Left lung (tissue), 4 donors: ENCODE measurements at regions not wholly inside any gene's neighbourhood (a gene's known extent, or its start where the extent isn't known, plus 50 kb on each side); places are given as distances from the start of the nearest gene placed in this dataset.

Experiments used
- ATAC-seq: fragments of 200-7000 bp; cut with Tn5 transposase; one replicate; pipeline ENCODE4 v1.9.1; 2020; ENCODE audit warnings: moderate library complexity
- DNase-seq, 4 donors: peaks; one replicate each; pipeline ENCODE4 v3.0.0-alpha.2; 2013 to 2020
- H3K27ac ChIP-seq, 2 donors: fragments of 200-600 bp; sonication (generic) in 1 of 2; one replicate each; pipeline versions ENCODE4 v1.5.0 to v1.8.0; 2020 to 2021
- H3K27me3 ChIP-seq, 2 donors: fragments of 200-600 bp; sonication (generic) in 1 of 2; one replicate each; pipeline versions ENCODE4 v1.5.0 to v1.8.0; 2020 to 2021
- H3K36me3 ChIP-seq, 2 donors: fragments of 200-600 bp; sonication (generic) in 1 of 2; one replicate each; pipeline versions ENCODE4 v1.5.0 to v1.8.0; 2020 to 2021
- H3K4me1 ChIP-seq, 2 donors: fragments of 200-600 bp; one replicate each; pipeline ENCODE4 v1.8.0; 2021
- H3K4me3 ChIP-seq, 2 donors: fragments of 200-600 bp; sonication (generic) in 1 of 2; one replicate each; pipeline versions ENCODE4 v1.5.0 to v1.8.0; 2020 to 2021; ENCODE audit warnings: mild to moderate bottlenecking in 1 of 2
- H3K9me3 ChIP-seq, 2 donors: fragments of 200-600 bp; sonication (generic) in 1 of 2; one replicate each; pipeline versions ENCODE4 v1.5.0 to v1.8.0; 2020 to 2021
- CTCF ChIP-seq, 2 donors: fragments of 200-600 bp; sonication (generic) in 1 of 2; IDR thresholded peaks; one replicate each; pipeline versions ENCODE4 v1.5.0 to v1.8.0; 2021; ENCODE audit warnings: antibody characterized with exemption in 2 of 2
- intact Hi-C, 2 donors: fragments of 100-400 bp; cut with DNase I; formaldehyde crosslinking; loops; one replicate each; pipeline versions ENCODE4 v1.11.2 to v1.14.2; 2022
- donor health status: DM: no; HTN: yes; CAD: no.
- donor health status: DM: no; HTN: no; CAD: no.

GRCh38 chr4:152255437-152255836 lies 280.5 kb downstream of the FBXW7 start:
- Histone ChIP-seq H3K36me3 (no peaks in the 10 kb centered on the region), H3K27me3 (no peaks in the 10 kb centered on the region), H3K9me3 (peaks cover 0 to 3% of the 10 kb centered on the region in 2 donors), H3K4me1 (no peaks in the 10 kb centered on the region), H3K27ac (peak overlapping the region in 1 of 2 donors; percentile 20), H3K4me3 (no peak overlapping the region)
- no peak for TF ChIP-seq CTCF (IDR thresholded peaks at IDR 0.05)
- intact Hi-C loops, result no loop called here
- ATAC-seq (peak; percentile 61), DNase-seq (no peak)

GRCh38 chr4:152248347-152248746 lies 287.5 kb downstream of the FBXW7 start:
- ATAC-seq, result no peak
- TF ChIP-seq CTCF (IDR thresholded peaks at IDR 0.05), result no peak
- intact Hi-C loops, result no loop called here

GRCh38 chr4:152247271-152247975 lies 288.5 kb downstream of the FBXW7 start:
- H3K36me3 ChIP-seq, result no peaks in the 10 kb centered on the region
- DNase-seq (peak in 1 of 4 donors; percentile 55), ATAC-seq (no peak)
- intact Hi-C loops, result no loop called here
- TF ChIP-seq CTCF (IDR thresholded peaks at IDR 0.05), result no peak
- H3K4me3 ChIP-seq, result no peak overlapping the region
- H3K4me1 ChIP-seq, result peaks cover 7 to 16% of the 10 kb centered on the region in 2 donors
- H3K27me3 ChIP-seq, result no peaks in the 10 kb centered on the region
- peaks cover 0 to 3% of the 10 kb centered on the region in 2 donors for H3K9me3 ChIP-seq
- H3K27ac ChIP-seq, result no peak overlapping the region

More at GRCh38 chr4:152248347-152248746, 287.5 kb downstream of the FBXW7 start:
- Histone ChIP-seq H3K27me3 (no peaks in the 10 kb centered on the region), H3K36me3 (no peaks in the 10 kb centered on the region), H3K4me3 (no peak overlapping the region), H3K4me1 (peaks cover 7 to 13% of the 10 kb centered on the region in 2 donors), H3K9me3 (peaks cover 0 to 3% of the 10 kb centered on the region in 2 donors), H3K27ac (no peak overlapping the region)
- no peak for DNase-seq

- ATAC-seq (no peak), DNase-seq (no peak)
- Histone ChIP-seq H3K4me3 (no peak overlapping the region), H3K36me3 (no peaks in the 10 kb centered on the region), H3K4me1 (peaks cover 7 to 16% of the 10 kb centered on the region in 2 donors), H3K27me3 (no peaks in the 10 kb centered on the region), H3K27ac (no peak overlapping the region), H3K9me3 (no peaks in the 10 kb centered on the region)
- TF ChIP-seq CTCF (IDR thresholded peaks at IDR 0.05), result no peak
- intact Hi-C loops, result no loop called here
Observed at GRCh38 chr4:152246659-152247058, 289.2 kb downstream of the FBXW7 start.

GRCh38 chr4:152245680-152246079 lies 290.2 kb downstream of the FBXW7 start:
- Histone ChIP-seq H3K4me3 (no peak overlapping the region), H3K36me3 (no peaks in the 10 kb centered on the region), H3K27me3 (no peaks in the 10 kb centered on the region), H3K9me3 (no peaks in the 10 kb centered on the region), H3K4me1 (peaks cover 7 to 16% of the 10 kb centered on the region in 2 donors), H3K27ac (no peak overlapping the region)
- no peak for DNase-seq
- intact Hi-C loops, result no loop called here
- TF ChIP-seq CTCF (IDR thresholded peaks at IDR 0.05), result no peak
- no peak for ATAC-seq
